HCEC 1CT (cell line): ENCODE measurements at regions not wholly inside any gene's neighbourhood (a gene's known extent, or its start where the extent isn't known, plus 50 kb on each side); places are given as distances from the start of the nearest gene placed in this dataset.
A peak's percentile ranks its signal among the peaks of the same experiment; 100 is the strongest.

Experiments
- DNase-seq: peaks from one replicate; pipeline ENCODE4 v3.0.0-alpha.2; 2017

GRCh38 chr10:77710081-77710551 lies 72.5 kb upstream of the KCNMA1 start:
- DNase-seq: no peak

GRCh38 chr10:77707570-77707969 lies 70.0 kb upstream of the KCNMA1 start:
- no peak for DNase-seq

GRCh38 chr10:77702166-77702565 lies 64.6 kb upstream of the KCNMA1 start:
- peak; percentile 87 for DNase-seq

GRCh38 chr10:77700086-77700485 lies 62.5 kb upstream of the KCNMA1 start:
- DNase-seq: peak; percentile 44

GRCh38 chr10:77699080-77699645 lies 61.6 kb upstream of the KCNMA1 start:
- DNase-seq: no peak

- DNase-seq: no peak
Observed at GRCh38 chr10:77698267-77698931, 60.8 kb upstream of the KCNMA1 start.

- no peak for DNase-seq
Observed at GRCh38 chr10:77696584-77696983, 59.0 kb upstream of the KCNMA1 start.

GRCh38 chr10:77695186-77695585 lies 57.6 kb upstream of the KCNMA1 start:
- no peak for DNase-seq

- DNase-seq: peak; percentile 82
Observed at GRCh38 chr10:77692782-77693181, 55.2 kb upstream of the KCNMA1 start.

GRCh38 chr10:77689339-77689738 lies 51.7 kb upstream of the KCNMA1 start:
- DNase-seq: no peak

- DNase-seq: no peak
Observed at GRCh38 chr10:77687621-77688020, 50.0 kb upstream of the KCNMA1 start.
